ENCODE measurements at regions not wholly inside any gene's neighbourhood (a gene's known extent, or its start where the extent isn't known, plus 50 kb on each side); places are given as distances from the start of the nearest gene placed in this dataset.
A peak's percentile ranks its signal among the peaks of the same experiment; 100 is the strongest.
"Not testable (repeated sequence)": the region's sequence is repeated elsewhere in the genome, so short reads cannot be mapped to it uniquely, and the experiment has no call there.

GRCh38 chr4:54409270-54409817, 180.3 kb downstream of the PDGFRA start:
- FAIRE-seq; in situ Hi-C loops (cut with MboI): not testable (repeated sequence)

GRCh38 chr4:54414545-54414944, 185.5 kb downstream of the PDGFRA start:
- H3K9ac ChIP-seq (ENCODE audit: insufficient read depth in 1 of 2, low read depth in 2 of 2, low read length in 2 of 2) = no peak overlapping the region
- no peak for TF ChIP-seq HSF4 (CRISPR knock-in tag; IDR thresholded peaks at IDR 0.05; ENCODE audit: borderline replicate concordance)
- TF ChIP-seq ZNF57 (CRISPR knock-in tag; IDR thresholded peaks at IDR 0.05) = no peak
- TF ChIP-seq ZNF41 (CRISPR knock-in tag; conservative IDR thresholded peaks at IDR 0.05) = peak; percentile 97
- no peak for TF ChIP-seq TBP (optimal IDR thresholded peaks at IDR 0.05; ENCODE audit: low read depth, low read length)
- no peaks in the 10 kb centered on the region for H3K9me3 ChIP-seq (replicated peaks; ENCODE audit: control insufficient read depth, insufficient read depth, low read depth, low read length)
- DNase-seq (ENCODE audit: extremely low read depth in 1 of 4, low spot score in 3 of 4) (no peak), FAIRE-seq (no peak), ATAC-seq (no peak)
- no TSS peak for BruUV-seq (replicated peaks)
- no peaks in the 10 kb centered on the region for H3K9me1 ChIP-seq (ENCODE audit: control insufficient read depth, insufficient read depth, low read length)
- no peak overlapping the region for H3K4me3 ChIP-seq
- H3K27me3 ChIP-seq (ENCODE audit: control insufficient read depth in 2 of 2, insufficient read depth in 2 of 2, low read length in 2 of 2) = no peaks in the 10 kb centered on the region
- H3K4me1 ChIP-seq (replicated peaks in 1 of 2; ENCODE audit: control insufficient read depth in 2 of 2, insufficient read depth in 2 of 2, low read length in 2 of 2) = no peaks in the 10 kb centered on the region
- ChIA-PET POLR2A (no interaction called here), CTCF (ENCODE audit: low intra/inter-chr PET ratio) (interaction anchor here (0.6 kb wide), 1 partner anchor 16 kb away, joined by 3 read pairs; no protein-coding TSS in a partner anchor)
- intact Hi-C loops (cut with micrococcal nuclease) (no loop called here), in situ Hi-C loops (cut with MboI) (no loop called here)
- no peaks in the 10 kb centered on the region for H4K20me1 ChIP-seq (replicated peaks; ENCODE audit: control insufficient read depth, insufficient read depth, low read length)
- no peak overlapping the region for H3K27ac ChIP-seq (ENCODE audit: extremely low read depth, low read depth, low read length)
- H3K36me3 ChIP-seq (ENCODE audit: control insufficient read depth, insufficient read depth, low read length) = no peaks in the 10 kb centered on the region
- no peaks in the 10 kb centered on the region for H3K79me2 ChIP-seq (ENCODE audit: control insufficient read depth, insufficient read depth, low read length)
- no peak overlapping the region for H3K4me2 ChIP-seq (ENCODE audit: insufficient read depth, low read length)
- no peak overlapping the region for H2AFZ ChIP-seq (ENCODE audit: low read depth, low read length)

More at GRCh38 chr4:54409270-54409817, 180.3 kb downstream of the PDGFRA start:
- H3K27ac ChIP-seq (ENCODE audit: extremely low read depth, low read depth, low read length); POLR2A ChIA-PET; H2AFZ ChIP-seq (ENCODE audit: low read depth, low read length); H3K4me1 ChIP-seq (replicated peaks in 1 of 2; ENCODE audit: control insufficient read depth in 2 of 2, insufficient read depth in 2 of 2, low read length in 2 of 2); H3K9ac ChIP-seq (ENCODE audit: insufficient read depth in 1 of 2, low read depth in 2 of 2, low read length in 2 of 2); intact Hi-C loops (cut with micrococcal nuclease); H3K27me3 ChIP-seq (ENCODE audit: control insufficient read depth in 2 of 2, insufficient read depth in 2 of 2, low read length in 2 of 2); H3K4me2 ChIP-seq (ENCODE audit: insufficient read depth, low read length); DNase-seq (ENCODE audit: extremely low read depth in 1 of 4, low spot score in 3 of 4); BruUV-seq (replicated peaks); CTCF ChIA-PET (ENCODE audit: low intra/inter-chr PET ratio); ATAC-seq; H3K79me2 ChIP-seq (ENCODE audit: control insufficient read depth, insufficient read depth, low read length); H3K9me1 ChIP-seq (ENCODE audit: control insufficient read depth, insufficient read depth, low read length); H4K20me1 ChIP-seq (replicated peaks; ENCODE audit: control insufficient read depth, insufficient read depth, low read length); H3K36me3 ChIP-seq (ENCODE audit: control insufficient read depth, insufficient read depth, low read length); H3K4me3 ChIP-seq; H3K9me3 ChIP-seq (replicated peaks; ENCODE audit: control insufficient read depth, insufficient read depth, low read depth, low read length): not testable (repeated sequence)
- WGBS (ENCODE audit: insufficient coverage, low coverage, missing lambda C conversion rate) = 12% methylated on average over 7 of the region's 7 CpGs
